Kidney epithelial cell (primary cell): ENCODE measurements at regions not wholly inside any gene's neighbourhood (a gene's known extent, or its start where the extent isn't known, plus 50 kb on each side); places are given as distances from the start of the nearest gene placed in this dataset.

Source experiments
- DNase-seq: peaks from one replicate; pipeline ENCODE4 v3.0.0-alpha.2; 2010; ENCODE audit warnings: low read depth
- H3K27me3 ChIP-seq: 2 replicates; pipeline ENCODE4 v1.6.0; 2011; ENCODE audit warnings: low read length; ENCODE audit not compliant: control insufficient read depth, insufficient read depth
- H3K36me3 ChIP-seq: 2 replicates; pipeline ENCODE4 v1.5.1; 2011; ENCODE audit warnings: low read length; ENCODE audit not compliant: control insufficient read depth, insufficient read depth
- H3K4me3 ChIP-seq: 2 replicates; pipeline ENCODE4 v1.5.1; 2011; ENCODE audit warnings: low read depth, mild to moderate bottlenecking, control low read depth, low read length
- CTCF ChIP-seq: IDR thresholded peaks from 2 replicates; pipeline ENCODE4 v1.5.1; 2011; ENCODE audit warnings: mild to moderate bottlenecking, moderate library complexity, low read length, control low read depth, inconsistent platforms; ENCODE audit not compliant: insufficient read depth, poor library complexity, severe bottlenecking

GRCh38 chr15:46576646-46577395 is 942.0 kb downstream of the SQOR start:
- TF ChIP-seq CTCF = no peak
- Histone ChIP-seq H3K36me3 (no peaks in the 10 kb centered on the region), H3K27me3 (no peaks in the 10 kb centered on the region), H3K4me3 (no peak overlapping the region)
- DNase-seq = no peak

- Histone ChIP-seq H3K27me3 (no peaks in the 10 kb centered on the region), H3K36me3 (no peaks in the 10 kb centered on the region), H3K4me3 (no peak overlapping the region)
- TF ChIP-seq CTCF = no peak
- no peak for DNase-seq
These were observed 942.9 kb downstream of the SQOR start for GRCh38 chr15:46577767-46578166.

GRCh38 chr15:46580487-46580886 is 945.7 kb downstream of the SQOR start:
- H3K27me3 ChIP-seq = no peaks in the 10 kb centered on the region
- no peak for DNase-seq
- no peak for TF ChIP-seq CTCF
- no peak overlapping the region for H3K4me3 ChIP-seq
- no peaks in the 10 kb centered on the region for H3K36me3 ChIP-seq

- DNase-seq = no peak
- Histone ChIP-seq H3K36me3 (no peaks in the 10 kb centered on the region), H3K27me3 (no peaks in the 10 kb centered on the region), H3K4me3 (no peak overlapping the region)
- no peak for TF ChIP-seq CTCF
These were observed 946.1 kb downstream of the SQOR start for GRCh38 chr15:46580924-46581323.

- no peak for TF ChIP-seq CTCF
- no peak for DNase-seq
- no peak overlapping the region for H3K4me3 ChIP-seq
- no peaks in the 10 kb centered on the region for H3K36me3 ChIP-seq
- no peaks in the 10 kb centered on the region for H3K27me3 ChIP-seq
These were observed 954.3 kb downstream of the SQOR start for GRCh38 chr15:46589088-46589487.

- no peaks in the 10 kb centered on the region for H3K27me3 ChIP-seq
These were observed 956.6 kb downstream of the SQOR start for GRCh38 chr15:46591462-46591861.

More at GRCh38 chr15:46591462-46591861, 956.6 kb downstream of the SQOR start:
- no peak overlapping the region for H3K4me3 ChIP-seq
- H3K36me3 ChIP-seq = no peaks in the 10 kb centered on the region
- TF ChIP-seq CTCF = no peak
- DNase-seq = no peak
